Calu3 (cell line): ENCODE measurements at regions not wholly inside any gene's neighbourhood (a gene's known extent, or its start where the extent isn't known, plus 50 kb on each side); places are given as distances from the start of the nearest gene placed in this dataset.

Experiments
- BruUV-seq: library from RNA; stranded (reverse); fragments of 400-500 nt; replicated peaks from 2 replicates; lab custom pipeline; 2021; lab: Mats Ljungman, UMichigan
- CTCF ChIA-PET: fragments of 300-600 bp; sonication (Branson Sonifier 250); formaldehyde crosslinking; loops from one replicate; lab custom pipeline; 2022; ENCODE audit warnings: antibody characterized with exemption; lab: Charles Lee
- DNase-seq: peaks from one replicate; pipeline ENCODE4 v3.0.0; 2022
- H3K27ac Mint-ChIP-seq: one replicate; pipeline ENCODE4 v1.8.0; 2022; ENCODE audit warnings: mixed read lengths; ENCODE audit not compliant: unreplicated experiment
- H3K27me3 Mint-ChIP-seq: one replicate; pipeline ENCODE4 v1.8.0; 2022; ENCODE audit warnings: mixed read lengths; ENCODE audit not compliant: unreplicated experiment
- H3K36me3 Mint-ChIP-seq: one replicate; pipeline ENCODE4 v1.8.0; 2022; ENCODE audit warnings: mild to moderate bottlenecking, moderate library complexity, mixed read lengths; ENCODE audit not compliant: insufficient read depth, unreplicated experiment
- H3K4me1 Mint-ChIP-seq: one replicate; pipeline ENCODE4 v1.8.0; 2022; ENCODE audit warnings: mild to moderate bottlenecking, low read depth, mixed read lengths; ENCODE audit not compliant: unreplicated experiment
- H3K4me3 Mint-ChIP-seq: one replicate; pipeline ENCODE4 v1.8.0; 2022; ENCODE audit warnings: mild to moderate bottlenecking, low read depth, moderate library complexity, mixed read lengths; ENCODE audit not compliant: unreplicated experiment
- H3K9me3 Mint-ChIP-seq: one replicate; pipeline ENCODE4 v1.8.0; 2022; ENCODE audit warnings: low read depth, mixed read lengths; ENCODE audit not compliant: unreplicated experiment
- intact Hi-C: fragments of 100-400 bp; cut with micrococcal nuclease; formaldehyde crosslinking; loops from one replicate; pipeline ENCODE4 v1.10.0; 2022; ENCODE audit not compliant: unreplicated experiment
- TF ChIP-seq, protein P1 (sequence below): fragments of 200-600 bp; IDR thresholded peaks from one replicate; pipeline ENCODE4 v1.8.0; 2022; ENCODE audit warnings: antibody characterized with exemption; ENCODE audit not compliant: unreplicated experiment

DNA sequence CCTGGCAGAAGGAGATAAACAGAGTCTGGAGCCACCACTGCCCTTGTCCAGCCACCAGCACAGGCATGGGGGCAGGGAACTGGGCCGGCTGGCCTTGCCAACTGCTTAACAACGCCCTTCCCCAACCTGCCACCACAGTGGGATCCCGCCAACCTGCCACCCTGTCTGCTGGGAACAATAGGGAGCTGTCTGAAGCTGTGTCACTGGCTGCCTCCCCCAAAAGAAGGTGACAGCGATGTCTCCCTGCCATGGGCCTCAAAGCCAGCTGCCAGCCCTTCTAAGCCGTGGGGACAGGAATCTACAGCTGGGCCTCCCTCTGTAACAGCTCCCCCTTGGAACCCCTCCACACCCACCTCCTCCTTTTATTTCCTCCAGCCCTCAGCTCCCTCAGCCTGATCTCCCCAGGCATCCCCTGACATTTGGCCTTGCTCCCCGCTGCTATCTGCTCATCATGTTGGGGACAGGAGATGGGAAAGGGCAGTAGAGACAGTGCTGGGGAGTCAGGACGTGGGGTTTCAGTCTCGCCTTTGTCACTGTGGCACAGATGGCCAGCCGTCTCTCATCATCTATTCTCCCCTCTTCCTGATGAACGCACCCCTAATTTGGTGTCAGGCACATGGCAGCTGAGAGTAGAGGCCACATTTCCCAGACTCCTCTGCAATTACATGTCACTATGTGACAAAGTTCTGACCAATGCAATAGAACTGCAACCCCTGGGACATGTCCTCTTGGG lies 51.3 kb upstream of the PRDM11 start:
- intact Hi-C loops = no loop called here
- Mint-ChIP-seq H3K9me3 (no peaks in the 10 kb centered on the region), H3K36me3 (no peaks in the 10 kb centered on the region), H3K27me3 (peaks cover 84% of the 10 kb centered on the region), H3K4me3 (no peak overlapping the region), H3K4me1 (no peaks in the 10 kb centered on the region), H3K27ac (no peak overlapping the region)
- no TSS peak for BruUV-seq
- DNase-seq = no peak
- CTCF ChIA-PET = interaction anchor here (0.7 kb wide), 1 partner anchor 13 kb away, joined by 3 read pairs; no protein-coding TSS in a partner anchor
- TF ChIP-seq, protein P1, sequence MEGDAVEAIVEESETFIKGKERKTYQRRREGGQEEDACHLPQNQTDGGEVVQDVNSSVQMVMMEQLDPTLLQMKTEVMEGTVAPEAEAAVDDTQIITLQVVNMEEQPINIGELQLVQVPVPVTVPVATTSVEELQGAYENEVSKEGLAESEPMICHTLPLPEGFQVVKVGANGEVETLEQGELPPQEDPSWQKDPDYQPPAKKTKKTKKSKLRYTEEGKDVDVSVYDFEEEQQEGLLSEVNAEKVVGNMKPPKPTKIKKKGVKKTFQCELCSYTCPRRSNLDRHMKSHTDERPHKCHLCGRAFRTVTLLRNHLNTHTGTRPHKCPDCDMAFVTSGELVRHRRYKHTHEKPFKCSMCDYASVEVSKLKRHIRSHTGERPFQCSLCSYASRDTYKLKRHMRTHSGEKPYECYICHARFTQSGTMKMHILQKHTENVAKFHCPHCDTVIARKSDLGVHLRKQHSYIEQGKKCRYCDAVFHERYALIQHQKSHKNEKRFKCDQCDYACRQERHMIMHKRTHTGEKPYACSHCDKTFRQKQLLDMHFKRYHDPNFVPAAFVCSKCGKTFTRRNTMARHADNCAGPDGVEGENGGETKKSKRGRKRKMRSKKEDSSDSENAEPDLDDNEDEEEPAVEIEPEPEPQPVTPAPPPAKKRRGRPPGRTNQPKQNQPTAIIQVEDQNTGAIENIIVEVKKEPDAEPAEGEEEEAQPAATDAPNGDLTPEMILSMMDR = no peak

DNA sequence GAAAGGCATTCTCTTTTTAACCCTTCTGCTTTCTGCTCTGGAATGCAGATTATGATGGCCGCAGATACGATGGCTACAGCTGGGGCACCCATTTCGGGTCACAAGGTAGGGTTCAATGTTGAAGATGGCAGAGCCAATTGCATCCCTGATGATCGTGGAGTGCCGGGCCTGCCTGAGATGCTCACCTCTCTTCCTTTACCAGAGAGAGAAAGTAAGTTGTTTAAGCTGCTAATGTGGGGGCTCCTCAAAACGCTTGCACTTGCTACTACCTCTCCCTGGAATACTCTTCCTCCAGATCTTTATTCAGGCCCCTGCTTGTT lies 50.8 kb upstream of the PRDM11 start:
- intact Hi-C loops = no loop called here

DNA sequence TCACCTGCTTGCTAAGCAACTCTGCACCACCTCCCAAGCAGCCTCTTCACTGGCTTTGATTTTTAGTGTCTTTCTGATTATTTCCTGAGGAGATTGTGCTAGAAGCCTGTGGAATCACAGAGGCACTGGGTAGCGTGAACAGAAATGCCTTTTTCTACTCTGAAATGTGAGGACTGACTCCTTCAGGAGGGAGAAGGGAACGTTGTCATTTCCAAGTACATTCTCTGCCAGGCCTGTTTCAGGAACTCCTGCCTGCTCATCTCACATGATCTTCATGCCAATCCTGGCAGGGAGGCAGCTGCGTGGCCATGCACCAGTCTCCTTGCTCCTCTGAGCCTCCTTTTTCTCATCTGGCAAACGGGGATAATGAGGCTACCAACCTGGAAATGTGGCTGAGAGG lies 49.8 kb upstream of the PRDM11 start:
- no peak for DNase-seq
- no peak overlapping the region for H3K27ac Mint-ChIP-seq
- no peak overlapping the region for H3K4me3 Mint-ChIP-seq
- H3K4me1 Mint-ChIP-seq = no peaks in the 10 kb centered on the region
- no peaks in the 10 kb centered on the region for H3K9me3 Mint-ChIP-seq
- H3K27me3 Mint-ChIP-seq = peaks cover 88% of the 10 kb centered on the region
- TF ChIP-seq, protein P1 = no peak
- intact Hi-C loops = no loop called here
- CTCF ChIA-PET = interaction anchor here (0.8 to 1.5 kb wide), 2 partner anchors 16 to 160 kb away, joined by 3 to 4 read pairs; no protein-coding TSS in a partner anchor
- H3K36me3 Mint-ChIP-seq = no peaks in the 10 kb centered on the region
- no TSS peak for BruUV-seq

More for the DNA sequence above, 50.8 kb upstream of the PRDM11 start:
- CTCF ChIA-PET = interaction anchor here (0.8 kb wide), 1 partner anchor 159 kb away, joined by 3 read pairs; no protein-coding TSS in a partner anchor
- no TSS peak for BruUV-seq
- H3K27me3 Mint-ChIP-seq = peaks cover 84% of the 10 kb centered on the region
- H3K9me3 Mint-ChIP-seq = no peaks in the 10 kb centered on the region
- TF ChIP-seq, protein P1 = no peak
- no peak overlapping the region for H3K27ac Mint-ChIP-seq
- no peaks in the 10 kb centered on the region for H3K36me3 Mint-ChIP-seq
- no peaks in the 10 kb centered on the region for H3K4me1 Mint-ChIP-seq
- no peak for DNase-seq
- no peak overlapping the region for H3K4me3 Mint-ChIP-seq
